AG04449 (cell line): ENCODE measurements at regions not wholly inside any gene's neighbourhood (a gene's known extent, or its start where the extent isn't known, plus 50 kb on each side); places are given as distances from the start of the nearest gene placed in this dataset.

Source experiments
- CTCF ChIA-PET: fragments of 350-600 bp; formaldehyde crosslinking; extraction: SDS; loops from one replicate; lab custom pipeline; 2021; ENCODE audit warnings: antibody characterized with exemption; lab: Yijun Ruan, JAX
- POLR2A ChIA-PET: fragments of 400-600, 350-600 bp; formaldehyde crosslinking; extraction: SDS; loops from one replicate; lab custom pipeline; 2020; ENCODE audit warnings: antibody characterized with exemption, inconsistent platforms; lab: Yijun Ruan, JAX
- DNase-seq: peaks from one replicate; pipeline ENCODE4 v3.0.0-alpha.2; 2010; ENCODE audit warnings: low read depth, low spot score
- H3K4me3 ChIP-seq: 2 replicates; pipeline ENCODE4 v1.5.1; 2011; ENCODE audit warnings: low read depth, mild to moderate bottlenecking, control low read depth, low read length
- CTCF ChIP-seq: IDR thresholded peaks from one replicate; pipeline ENCODE4 v1.5.1; 2011; ENCODE audit warnings: mild to moderate bottlenecking, moderate library complexity, low read length, control low read depth, inconsistent platforms; ENCODE audit not compliant: insufficient read depth; ENCODE audit errors: missing control alignments

- POLR2A ChIA-PET: no interaction called here
- no peak for TF ChIP-seq CTCF
- H3K4me3 ChIP-seq: no peak overlapping the region
- no peak for DNase-seq
- CTCF ChIA-PET: interaction anchor here (1.0 to 1.7 kb wide), 4 partner anchors 33 to 210 kb away, joined by 3 to 4 read pairs (median 4); no protein-coding TSS in a partner anchor
Observed at GRCh38 chr11:123268156-123268555, 73.1 kb upstream of the CLMP start.

GRCh38 chr11:123265951-123266350 lies 70.9 kb upstream of the CLMP start:
- H3K4me3 ChIP-seq: no peak overlapping the region
- ChIA-PET POLR2A (no interaction called here), CTCF (interaction anchor here (0.7 to 5.2 kb wide), 6 partner anchors 14 to 163 kb away, joined by 3 to 43 read pairs (median 3); no protein-coding TSS in a partner anchor)
- no peak for TF ChIP-seq CTCF
- no peak for DNase-seq

GRCh38 chr11:123264431-123264780 lies 69.4 kb upstream of the CLMP start:
- CTCF ChIA-PET: interaction anchor here (4.2 to 15.9 kb wide), 4 partner anchors 8 to 156 kb away, joined by 43 to 605 read pairs (median 61); no protein-coding TSS in a partner anchor
- TF ChIP-seq CTCF: no peak
- H3K4me3 ChIP-seq: no peak overlapping the region
- no peak for DNase-seq
- POLR2A ChIA-PET: no interaction called here

- CTCF ChIA-PET: interaction anchor here (0.6 to 15.9 kb wide), 76 partner anchors 10 to 403 kb away, joined by 3 to 605 read pairs (median 4); no protein-coding TSS in a partner anchor
- 0 out of 2 replicates have a peak overlapping the region, but pooled peaks have one; percentile 8 for H3K4me3 ChIP-seq
- peak; percentile 94 for TF ChIP-seq CTCF
- no peak for DNase-seq
- POLR2A ChIA-PET: interaction anchor here (0.6 to 1.6 kb wide), 7 partner anchors 10 to 217 kb away, joined by 3 to 6 read pairs (median 4); partner anchors contain the start of gene HSPA8
Observed at GRCh38 chr11:123261345-123262106, 66.5 kb upstream of the CLMP start.

GRCh38 chr11:123260511-123261211 lies 65.6 kb upstream of the CLMP start:
- POLR2A ChIA-PET: interaction anchor here (0.8 to 1.6 kb wide), 5 partner anchors 157 to 207 kb away, joined by 3 to 6 read pairs (median 5); partner anchors contain the start of gene HSPA8
- no peak overlapping the region for H3K4me3 ChIP-seq
- DNase-seq: no peak
- CTCF ChIA-PET: interaction anchor here (0.6 to 15.9 kb wide), 71 partner anchors 10 to 402 kb away, joined by 3 to 605 read pairs (median 4); no protein-coding TSS in a partner anchor
- TF ChIP-seq CTCF: no peak
